Prostate gland (tissue), 2 donors: ENCODE measurements at regions not wholly inside any gene's neighbourhood (a gene's known extent, or its start where the extent isn't known, plus 50 kb on each side); places are given as distances from the start of the nearest gene placed in this dataset.

Experiments used
- CTCF ChIP-seq, 4 experiments: fragments of 200-600 bp in 2 of 4; fragments of 450-650 bp in 2 of 4; sonication (generic) in 2 of 4; IDR thresholded peaks; 1 replicate in 3 of 4; 2 replicates in 1 of 4; pipeline ENCODE4 v1.5.1; 2016 to 2019; ENCODE audit warnings: antibody characterized with exemption in 4 of 4, mild to moderate bottlenecking in 2 of 4, moderate library complexity in 2 of 4
- POLR2A ChIP-seq: fragments of 450-650 bp; IDR thresholded peaks from one replicate; pipeline ENCODE4 v1.6.1; 2016; ENCODE audit warnings: antibody characterized with exemption, mild to moderate bottlenecking

- TF ChIP-seq POLR2A (no peak), CTCF (IDR thresholded peaks at IDR 0.05) (peak in 2 of 4 experiments; percentile 8 to 37)
Measured at GRCh38 chr7:42832667-42833066, 79.2 kb downstream of the C7orf25 start.
